Mesenchymal stem cell (in vitro differentiated cells and primary cell): ENCODE measurements at regions not wholly inside any gene's neighbourhood (a gene's known extent, or its start where the extent isn't known, plus 50 kb on each side); places are given as distances from the start of the nearest gene placed in this dataset.

ENCODE experiments used
- DNase-seq: peaks from one replicate; pipeline ENCODE4 v3.0.0-alpha.2; 2013
- H2AFZ ChIP-seq: one replicate; pipeline ENCODE4 v1.6.1; 2013; ENCODE audit warnings: low read depth, mild to moderate bottlenecking, control low read depth, inconsistent platforms, low read length, moderate library complexity
- H2AK5ac ChIP-seq: 2 replicates; pipeline ENCODE4 v1.6.1; 2013; ENCODE audit warnings: low read length, moderate library complexity, mild to moderate bottlenecking, inconsistent platforms; ENCODE audit not compliant: severe bottlenecking
- H2BK120ac ChIP-seq: one replicate; pipeline ENCODE4 v1.6.1; 2013; ENCODE audit warnings: low read depth, mild to moderate bottlenecking, inconsistent platforms, low read length, moderate library complexity
- H2BK12ac ChIP-seq, 2 experiments: one replicate each; pipeline ENCODE4 v1.6.1; 2013; ENCODE audit warnings: inconsistent platforms in 2 of 2, low read length in 2 of 2, mild to moderate bottlenecking in 2 of 2, moderate library complexity in 2 of 2, control low read depth in 1 of 2
- H2BK15ac ChIP-seq: one replicate; pipeline ENCODE4 v1.6.1; 2013; ENCODE audit warnings: mild to moderate bottlenecking, low read depth, inconsistent platforms; ENCODE audit not compliant: poor library complexity, severe bottlenecking
- H2BK5ac ChIP-seq: 2 replicates; pipeline ENCODE4 v1.6.1; 2013; ENCODE audit warnings: low read depth, mild to moderate bottlenecking, low read length, control low read depth, inconsistent platforms; ENCODE audit not compliant: poor library complexity, severe bottlenecking
- H3K14ac ChIP-seq, 2 experiments: one replicate each; pipeline ENCODE4 v1.6.1; 2013; ENCODE audit warnings: inconsistent platforms in 2 of 2, low read length in 2 of 2, control low read depth in 1 of 2, mild to moderate bottlenecking in 1 of 2, moderate library complexity in 1 of 2
- H3K18ac ChIP-seq, 2 experiments: one replicate each; pipeline ENCODE4 v1.6.1; 2013; ENCODE audit warnings: inconsistent platforms in 2 of 2, low read length in 2 of 2, control low read depth in 1 of 2, low read depth in 1 of 2, mild to moderate bottlenecking in 1 of 2
- H3K23ac ChIP-seq, 2 experiments: one replicate each; pipeline ENCODE4 v1.6.1; 2013; ENCODE audit warnings: inconsistent platforms in 2 of 2, low read length in 2 of 2, mild to moderate bottlenecking in 2 of 2, moderate library complexity in 2 of 2, control low read depth in 1 of 2
- H3K27ac ChIP-seq: 2 replicates; pipeline ENCODE4 v1.5.1; 2013; ENCODE audit warnings: mild to moderate bottlenecking, moderate library complexity, low read length, control low read depth, inconsistent platforms; ENCODE audit not compliant: poor library complexity, severe bottlenecking
- H3K27me3 ChIP-seq, 2 experiments: 2 replicates each; pipeline versions ENCODE4 v1.6.1 to v1.7.0; 2013; ENCODE audit warnings: low read length in 2 of 2, mild to moderate bottlenecking in 2 of 2, moderate library complexity in 2 of 2, control low read depth in 1 of 2, inconsistent platforms in 1 of 2; ENCODE audit not compliant: control insufficient read depth in 1 of 2, insufficient read depth in 1 of 2
- H3K36me3 ChIP-seq, 2 experiments: 2 replicates each; pipeline versions ENCODE4 v1.6.1 to v1.7.0; 2013; ENCODE audit warnings: low read length in 2 of 2, control low read depth in 1 of 2, inconsistent platforms in 1 of 2, low read depth in 1 of 2, mild to moderate bottlenecking in 1 of 2; ENCODE audit not compliant: insufficient read depth in 2 of 2, control insufficient read depth in 1 of 2
- H3K4ac ChIP-seq, 2 experiments: one replicate each; pipeline ENCODE4 v1.6.1; 2013; ENCODE audit warnings: inconsistent platforms in 2 of 2, low read length in 2 of 2, mild to moderate bottlenecking in 2 of 2, moderate library complexity in 2 of 2, control low read depth in 1 of 2, low read depth in 1 of 2
- H3K4me1 ChIP-seq: 2 replicates; pipeline ENCODE4 v1.6.1; 2013; ENCODE audit warnings: low read depth, low read length, control low read depth; ENCODE audit not compliant: control insufficient read depth, insufficient read depth
- H3K4me2 ChIP-seq: 2 replicates; pipeline ENCODE4 v1.6.1; 2013; ENCODE audit warnings: low read length, mild to moderate bottlenecking, inconsistent platforms; ENCODE audit not compliant: poor library complexity, severe bottlenecking
- H3K4me3 ChIP-seq, 2 experiments: 2 replicates each; pipeline versions ENCODE4 v1.5.1 to v1.7.0; 2013; ENCODE audit warnings: low read length in 2 of 2, mild to moderate bottlenecking in 2 of 2, control low read depth in 1 of 2, low read depth in 1 of 2; ENCODE audit not compliant: insufficient read depth in 1 of 2
- H3K79me1 ChIP-seq: replicated peaks from 2 replicates; pipeline ENCODE4 v1.6.1; 2013; ENCODE audit warnings: mild to moderate bottlenecking, control low read depth, low read length, inconsistent platforms; ENCODE audit not compliant: poor library complexity, severe bottlenecking
- H3K9ac ChIP-seq: 2 replicates; pipeline ENCODE4 v1.7.0; 2013; ENCODE audit warnings: mild to moderate bottlenecking, low read length, moderate library complexity
- H3K9me3 ChIP-seq: 2 replicates; pipeline ENCODE4 v1.7.0; 2013; ENCODE audit warnings: mild to moderate bottlenecking, low read length; ENCODE audit not compliant: control insufficient read depth
- H4K8ac ChIP-seq: one replicate; pipeline ENCODE4 v1.6.1; 2013; ENCODE audit warnings: inconsistent platforms, mild to moderate bottlenecking, low read length, moderate library complexity
- H4K91ac ChIP-seq: one replicate; pipeline ENCODE4 v1.6.1; 2013; ENCODE audit warnings: mild to moderate bottlenecking, low read length, inconsistent platforms
- WGBS: methylation state at CpG from one replicate; pipeline ENCODE4 v1.1.7; 2013; ENCODE audit warnings: mixed read lengths; 5-methylcytosine and 5-hydroxymethylcytosine counted together

GRCh38 chr2:78457269-78457668 is 568.2 kb upstream of the REG3G start:
- H3K36me3 ChIP-seq, result no peaks in the 10 kb centered on the region
- WGBS, result 100% methylated on average over 1 of the region's 1 CpG

GRCh38 chr2:78465707-78466106 is 559.8 kb upstream of the REG3G start:
- Histone ChIP-seq H4K8ac (no peak overlapping the region), H2BK12ac (no peak overlapping the region), H3K23ac (no peak overlapping the region), H3K27ac (no peak overlapping the region), H3K36me3 (no peaks in the 10 kb centered on the region), H2BK120ac (no peak overlapping the region), H3K4me1 (no peaks in the 10 kb centered on the region), H3K9me3 (peaks cover 4% of the 10 kb centered on the region), H2BK5ac (no peak overlapping the region), H2AK5ac (no peak overlapping the region), H3K9ac (no peak overlapping the region), H2BK15ac (no peak overlapping the region), H3K4ac (no peak overlapping the region), H3K79me1 (no peaks in the 10 kb centered on the region), H2AFZ (no peak overlapping the region), H3K4me3 (no peak overlapping the region), H3K4me2 (no peak overlapping the region), H3K18ac (no peak overlapping the region), H3K27me3 (no peaks in the 10 kb centered on the region), H3K14ac (no peak overlapping the region), H4K91ac (no peak overlapping the region)
- WGBS, result 88% methylated on average over 1 of the region's 3 CpGs
- peak; percentile 8 for DNase-seq

More at GRCh38 chr2:78457269-78457668, 568.2 kb upstream of the REG3G start:
- Histone ChIP-seq H3K4me2 (no peak overlapping the region), H3K4ac (no peak overlapping the region), H3K27me3 (no peaks in the 10 kb centered on the region), H2BK15ac (no peak overlapping the region), H2AFZ (no peak overlapping the region), H3K18ac (no peak overlapping the region), H3K14ac (no peak overlapping the region), H3K9ac (no peak overlapping the region), H4K91ac (no peak overlapping the region), H3K4me3 (no peak overlapping the region), H3K23ac (no peak overlapping the region), H2BK5ac (no peak overlapping the region), H2BK120ac (no peak overlapping the region), H3K4me1 (no peaks in the 10 kb centered on the region), H4K8ac (no peak overlapping the region), H3K27ac (no peak overlapping the region), H3K79me1 (no peaks in the 10 kb centered on the region), H2AK5ac (no peak overlapping the region), H2BK12ac (no peak overlapping the region), H3K9me3 (no peaks in the 10 kb centered on the region)
- no peak for DNase-seq

- Histone ChIP-seq H2BK12ac (no peak overlapping the region), H3K79me1 (no peaks in the 10 kb centered on the region), H3K23ac (no peak overlapping the region), H2AFZ (no peak overlapping the region), H4K8ac (no peak overlapping the region), H3K4me1 (no peaks in the 10 kb centered on the region), H3K27me3 (no peaks in the 10 kb centered on the region), H2BK5ac (no peak overlapping the region), H3K4me2 (no peak overlapping the region), H3K9ac (no peak overlapping the region), H2AK5ac (no peak overlapping the region), H4K91ac (no peak overlapping the region), H3K18ac (no peak overlapping the region), H3K4me3 (no peak overlapping the region), H3K4ac (no peak overlapping the region), H3K36me3 (no peaks in the 10 kb centered on the region), H2BK15ac (no peak overlapping the region), H3K14ac (no peak overlapping the region), H3K9me3 (peaks cover 5% of the 10 kb centered on the region), H3K27ac (no peak overlapping the region), H2BK120ac (no peak overlapping the region)
- 87% methylated on average over 5 of the region's 8 CpGs for WGBS
- no peak for DNase-seq
Observed at GRCh38 chr2:78476619-78477229, 548.8 kb upstream of the REG3G start.

- no peak overlapping the region for H3K4me3 ChIP-seq
- H2BK5ac ChIP-seq, result no peak overlapping the region
- H3K4ac ChIP-seq, result no peak overlapping the region
- no peaks in the 10 kb centered on the region for H3K36me3 ChIP-seq
- no peak overlapping the region for H3K27ac ChIP-seq
- H3K18ac ChIP-seq, result no peak overlapping the region
- H4K8ac ChIP-seq, result no peak overlapping the region
- no peaks in the 10 kb centered on the region for H3K4me1 ChIP-seq
- no peak overlapping the region for H4K91ac ChIP-seq
- H2BK15ac ChIP-seq, result no peak overlapping the region
- H2AFZ ChIP-seq, result no peak overlapping the region
- H3K14ac ChIP-seq, result no peak overlapping the region
- no peak overlapping the region for H3K4me2 ChIP-seq
- no peak overlapping the region for H2BK12ac ChIP-seq
- H3K23ac ChIP-seq, result no peak overlapping the region
- no peak for DNase-seq
- H3K27me3 ChIP-seq, result no peaks in the 10 kb centered on the region
- no peak overlapping the region for H3K9ac ChIP-seq
- no peaks in the 10 kb centered on the region for H3K9me3 ChIP-seq
- H2AK5ac ChIP-seq, result no peak overlapping the region
- no peaks in the 10 kb centered on the region for H3K79me1 ChIP-seq
- no peak overlapping the region for H2BK120ac ChIP-seq
Observed at GRCh38 chr2:78486565-78486964, 538.9 kb upstream of the REG3G start.
